Sigmoid colon (tissue), 6 donors: ENCODE measurements at regions not wholly inside any gene's neighbourhood (a gene's known extent, or its start where the extent isn't known, plus 50 kb on each side); places are given as distances from the start of the nearest gene placed in this dataset.

Source experiments
- DNase-seq: peaks from one replicate; pipeline ENCODE4 v3.0.0-alpha.2; 2019
- H3K27ac ChIP-seq, 4 donors: fragments of 200-600 bp; sonication (generic); one replicate each; pipeline ENCODE4 v1.5.1; 2016 to 2019; ENCODE audit warnings: mild to moderate bottlenecking in 1 of 4
- H3K27me3 ChIP-seq, 3 donors: fragments of 200-600 bp; sonication (generic); one replicate each; pipeline ENCODE4 v1.5.1; 2019; ENCODE audit warnings: mild to moderate bottlenecking in 1 of 3
- H3K36me3 ChIP-seq, 4 donors: fragments of 200-600 bp; sonication (generic); one replicate each; pipeline ENCODE4 v1.5.1; 2016 to 2019
- H3K4me1 ChIP-seq, 4 donors: fragments of 200-600 bp; sonication (generic); one replicate each; pipeline ENCODE4 v1.5.1; 2017 to 2019
- H3K4me3 ChIP-seq, 4 donors: fragments of 200-600 bp; sonication (generic); one replicate each; pipeline ENCODE4 v1.5.1; 2017 to 2019; ENCODE audit warnings: mild to moderate bottlenecking in 2 of 4, moderate library complexity in 1 of 4
- H3K9me3 ChIP-seq, 4 donors: fragments of 200-600 bp in 3 of 4; sonication (generic) in 3 of 4; one replicate each; pipeline versions ENCODE4 v1.5.1 to v1.6.1; 2013 to 2019
- CTCF ChIP-seq, 4 experiments: fragments of 450-650 bp in 3 of 4; fragments of 200-600 bp in 1 of 4; IDR thresholded peaks; one replicate each; pipeline ENCODE4 v1.5.1; 2016 to 2019; ENCODE audit warnings: antibody characterized with exemption in 4 of 4, mild to moderate bottlenecking in 3 of 4, moderate library complexity in 2 of 4
- EP300 ChIP-seq, 4 donors: sonication (generic); formaldehyde crosslinking; IDR thresholded peaks; one replicate each; pipeline ENCODE4 v1.6.1; 2017; ENCODE audit warnings: antibody characterized with exemption in 4 of 4
- POLR2A ChIP-seq, 2 donors: fragments of 450-650 bp; IDR thresholded peaks; one replicate each; pipeline ENCODE4 v1.6.1; 2016; ENCODE audit warnings: antibody characterized with exemption in 2 of 2, mild to moderate bottlenecking in 2 of 2, moderate library complexity in 2 of 2
- POLR2AphosphoS5 ChIP-seq, 4 donors: sonication (generic); formaldehyde crosslinking; IDR thresholded peaks; one replicate each; pipeline ENCODE4 v1.6.1; 2017; ENCODE audit warnings: antibody characterized with exemption in 4 of 4
- WGBS, 2 donors: extraction: QIAGEN DNeasy Blood & Tissue Kit; methylation state at CpG; one replicate each; pipeline ENCODE4 v1.1.7; 2013; 5-methylcytosine and 5-hydroxymethylcytosine counted together
- intact Hi-C: fragments of 100-400 bp; cut with DNase I; formaldehyde crosslinking; loops from one replicate; pipeline ENCODE4 v1.15.1; 2023
- donor health status: healthy with polysubstance abuse.
- donor health status: healthy.

- intact Hi-C loops = loop anchor here (5.0 kb wide), 1 partner anchor 344 kb away; no protein-coding TSS in a partner anchor
- H3K27ac ChIP-seq = peak overlapping the region; percentile 24 to 73 (median 52)
Observed at GRCh38 chr13:73943137-73943964, 190.9 kb downstream of the KLF12 start.

GRCh38 chr13:73941752-73942151 lies 192.5 kb downstream of the KLF12 start:
- Histone ChIP-seq H3K27ac (no peak overlapping the region), H3K4me1 (peaks cover 0 to 40% (median 32%) of the 10 kb centered on the region in 4 donors), H3K9me3 (no peaks in the 10 kb centered on the region), H3K4me3 (no peak overlapping the region), H3K27me3 (no peaks in the 10 kb centered on the region), H3K36me3 (no peaks in the 10 kb centered on the region)
- 86 to 92% methylated on average over 1 of the region's 1 CpG for WGBS, 2 donors
- TF ChIP-seq EP300 (IDR thresholded peaks at IDR 0.05) (no peak), POLR2A (IDR thresholded peaks at IDR 0.05) (no peak), CTCF (IDR thresholded peaks at IDR 0.05) (no peak), POLR2AphosphoS5 (IDR thresholded peaks at IDR 0.05) (no peak)
- intact Hi-C loops = loop anchor here (5.0 kb wide), 1 partner anchor 346 kb away; no protein-coding TSS in a partner anchor
- no peak for DNase-seq

More at GRCh38 chr13:73943137-73943964, 190.9 kb downstream of the KLF12 start:
- no peaks in the 10 kb centered on the region for H3K36me3 ChIP-seq
- no peaks in the 10 kb centered on the region for H3K9me3 ChIP-seq
- H3K27me3 ChIP-seq = no peaks in the 10 kb centered on the region
- H3K4me1 ChIP-seq = peaks cover 0 to 42% (median 32%) of the 10 kb centered on the region in 4 donors
- no peak for DNase-seq
- TF ChIP-seq EP300 (IDR thresholded peaks at IDR 0.05) (no peak), POLR2AphosphoS5 (IDR thresholded peaks at IDR 0.05) (no peak)
- no peak overlapping the region for H3K4me3 ChIP-seq
- 78 to 87% methylated on average over 4 of the region's 4 CpGs for WGBS, 2 donors

GRCh38 chr13:73940098-73940497 lies 194.1 kb downstream of the KLF12 start:
- H3K36me3 ChIP-seq = no peaks in the 10 kb centered on the region
- H3K4me1 ChIP-seq = peaks cover 0 to 23% (median 20%) of the 10 kb centered on the region in 4 donors
- no peak overlapping the region for H3K27ac ChIP-seq
- no peak for DNase-seq
- intact Hi-C loops = loop anchor here (5.0 kb wide), 1 partner anchor 347 kb away; no protein-coding TSS in a partner anchor
- TF ChIP-seq EP300 (IDR thresholded peaks at IDR 0.05) (no peak), CTCF (IDR thresholded peaks at IDR 0.05) (no peak), POLR2A (IDR thresholded peaks at IDR 0.05) (no peak), POLR2AphosphoS5 (IDR thresholded peaks at IDR 0.05) (no peak)
- H3K27me3 ChIP-seq = no peaks in the 10 kb centered on the region
- WGBS, 2 donors = 83 to 88% methylated on average over 7 of the region's 7 CpGs
- no peak overlapping the region for H3K4me3 ChIP-seq
- no peaks in the 10 kb centered on the region for H3K9me3 ChIP-seq

DNA sequence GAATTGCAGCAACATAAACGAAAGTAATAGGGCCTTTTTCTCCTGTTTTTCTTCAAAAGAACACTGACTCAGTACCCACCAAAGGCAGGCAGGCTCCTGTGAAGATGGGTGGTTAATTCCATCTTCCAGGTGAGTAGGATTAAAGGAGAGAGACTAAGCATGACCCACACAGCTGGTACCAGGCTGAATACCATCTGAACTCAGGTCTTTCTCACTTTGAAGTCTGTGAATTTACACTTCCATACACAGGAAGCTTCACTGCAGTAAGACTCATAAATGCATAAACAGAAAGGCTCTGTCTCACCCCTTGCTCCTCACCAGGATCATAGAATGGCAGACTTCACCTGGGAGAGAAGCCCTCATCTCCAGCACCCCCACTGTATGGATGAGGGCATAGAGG lies 194.6 kb downstream of the KLF12 start:
- no peak for DNase-seq
- WGBS, 2 donors = 78 to 92% methylated on average over 1 of the region's 1 CpG
- TF ChIP-seq CTCF (IDR thresholded peaks at IDR 0.05) (no peak), POLR2A (IDR thresholded peaks at IDR 0.05) (no peak), POLR2AphosphoS5 (IDR thresholded peaks at IDR 0.05) (no peak)
- H3K4me3 ChIP-seq = no peak overlapping the region
- H3K27ac ChIP-seq = no peak overlapping the region
- H3K4me1 ChIP-seq = peaks cover 0 to 18% (median 16%) of the 10 kb centered on the region in 4 donors
- no peaks in the 10 kb centered on the region for H3K27me3 ChIP-seq
- intact Hi-C loops = loop anchor here (5.0 kb wide), 1 partner anchor 348 kb away; no protein-coding TSS in a partner anchor
- no peaks in the 10 kb centered on the region for H3K36me3 ChIP-seq
- no peaks in the 10 kb centered on the region for H3K9me3 ChIP-seq

- 94 to 98% methylated on average over 3 of the region's 3 CpGs for WGBS, 2 donors
- Histone ChIP-seq H3K9me3 (no peaks in the 10 kb centered on the region), H3K36me3 (no peaks in the 10 kb centered on the region), H3K27ac (no peak overlapping the region), H3K4me3 (no peak overlapping the region), H3K4me1 (peaks cover 0 to 13% (median 11%) of the 10 kb centered on the region in 4 donors), H3K27me3 (no peaks in the 10 kb centered on the region)
- intact Hi-C loops = no loop called here
- DNase-seq = no peak
- TF ChIP-seq CTCF (IDR thresholded peaks at IDR 0.05) (no peak), EP300 (IDR thresholded peaks at IDR 0.05) (no peak), POLR2AphosphoS5 (IDR thresholded peaks at IDR 0.05) (no peak), POLR2A (IDR thresholded peaks at IDR 0.05) (no peak)
Observed at GRCh38 chr13:73939071-73939380, 195.2 kb downstream of the KLF12 start.
